Muscle layer of duodenum (tissue), 2 donors: ENCODE measurements at regions not wholly inside any gene's neighbourhood (a gene's known extent, or its start where the extent isn't known, plus 50 kb on each side); places are given as distances from the start of the nearest gene placed in this dataset.

Experiments used
- H3K27ac ChIP-seq: one replicate; pipeline ENCODE4 v1.7.0; 2013; ENCODE audit warnings: mild to moderate bottlenecking, low read length
- H3K27me3 ChIP-seq: one replicate; pipeline ENCODE4 v1.7.0; 2013; ENCODE audit warnings: low read depth, mild to moderate bottlenecking, control low read depth, low read length
- H3K36me3 ChIP-seq, 2 donors: one replicate each; pipeline ENCODE4 v1.7.0; 2013; ENCODE audit warnings: low read length in 2 of 2, control low read depth in 1 of 2, mild to moderate bottlenecking in 1 of 2; ENCODE audit not compliant: insufficient read depth in 2 of 2, control insufficient read depth in 1 of 2
- H3K4me1 ChIP-seq, 2 donors: one replicate each; pipeline ENCODE4 v1.7.0; 2013; ENCODE audit warnings: low read length in 2 of 2, mild to moderate bottlenecking in 2 of 2, control low read depth in 1 of 2, moderate library complexity in 1 of 2; ENCODE audit not compliant: insufficient read depth in 2 of 2, control insufficient read depth in 1 of 2
- H3K4me3 ChIP-seq, 2 donors: one replicate each; pipeline ENCODE4 v1.7.0; 2013; ENCODE audit warnings: low read length in 2 of 2, low read depth in 1 of 2, mild to moderate bottlenecking in 1 of 2
- H3K9me3 ChIP-seq, 2 donors: one replicate each; pipeline ENCODE4 v1.7.0; 2013; ENCODE audit warnings: low read length in 2 of 2, control low read depth in 1 of 2, mild to moderate bottlenecking in 1 of 2; ENCODE audit not compliant: control insufficient read depth in 1 of 2
- donor health status: healthy.

DNA sequence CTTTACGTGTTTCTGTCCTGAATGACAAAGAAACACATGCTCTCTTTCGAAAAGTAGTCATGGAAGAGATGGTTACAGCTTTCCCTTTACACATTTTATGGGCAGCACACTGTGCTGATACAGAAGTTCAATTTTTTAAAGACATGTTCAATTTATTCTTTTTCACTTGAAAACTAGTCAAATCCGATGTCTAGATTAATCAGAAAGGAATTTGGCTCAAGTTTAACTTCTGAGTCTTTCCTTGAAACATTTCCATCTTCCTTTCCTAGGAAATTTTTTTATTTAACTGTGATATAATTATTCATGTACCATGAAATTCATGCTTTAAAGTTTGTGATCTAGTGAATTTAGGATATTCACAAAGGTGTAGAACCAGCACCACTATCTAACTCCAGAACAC lies 360.1 kb downstream of the TNS3 start:
- no peak overlapping the region for H3K27ac ChIP-seq
- no peaks in the 10 kb centered on the region for H3K9me3 ChIP-seq
- H3K27me3 ChIP-seq, result no peaks in the 10 kb centered on the region
- no peak overlapping the region for H3K4me3 ChIP-seq
- H3K4me1 ChIP-seq, result no peaks in the 10 kb centered on the region
- H3K36me3 ChIP-seq, result no peaks in the 10 kb centered on the region

- H3K36me3 ChIP-seq, result no peaks in the 10 kb centered on the region
- no peaks in the 10 kb centered on the region for H3K4me1 ChIP-seq
- no peaks in the 10 kb centered on the region for H3K9me3 ChIP-seq
- no peak overlapping the region for H3K27ac ChIP-seq
- no peaks in the 10 kb centered on the region for H3K27me3 ChIP-seq
- no peak overlapping the region for H3K4me3 ChIP-seq
These were observed 363.3 kb downstream of the TNS3 start for GRCh38 chr7:47218378-47219176.

GRCh38 chr7:47217570-47218360 lies 364.1 kb downstream of the TNS3 start:
- Histone ChIP-seq H3K27ac (no peak overlapping the region), H3K36me3 (no peaks in the 10 kb centered on the region), H3K27me3 (no peaks in the 10 kb centered on the region), H3K9me3 (no peaks in the 10 kb centered on the region), H3K4me1 (no peaks in the 10 kb centered on the region), H3K4me3 (no peak overlapping the region)

DNA sequence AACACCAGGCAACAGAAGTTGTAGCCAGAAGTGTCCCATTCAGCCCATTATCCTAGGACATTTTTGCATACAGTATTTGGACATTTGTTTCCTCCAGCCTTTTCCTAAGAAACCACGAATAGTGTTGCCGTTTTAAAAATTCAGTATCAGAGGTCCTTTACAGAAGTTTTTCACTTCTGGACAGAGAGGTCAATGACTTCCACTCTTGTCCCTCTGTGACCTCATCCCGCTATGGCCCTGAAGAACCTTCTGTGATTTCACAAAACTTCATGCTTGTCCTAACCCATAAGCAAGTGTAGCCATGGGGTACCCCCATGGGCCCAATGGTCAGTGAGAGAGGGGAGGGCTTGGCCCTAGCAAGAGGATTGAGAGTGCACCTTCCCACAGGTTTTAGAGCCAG lies 364.8 kb downstream of the TNS3 start:
- H3K27ac ChIP-seq, result no peak overlapping the region
- no peak overlapping the region for H3K4me3 ChIP-seq
- H3K27me3 ChIP-seq, result no peaks in the 10 kb centered on the region
- H3K4me1 ChIP-seq, result no peaks in the 10 kb centered on the region
- H3K36me3 ChIP-seq, result no peaks in the 10 kb centered on the region
- no peaks in the 10 kb centered on the region for H3K9me3 ChIP-seq

DNA sequence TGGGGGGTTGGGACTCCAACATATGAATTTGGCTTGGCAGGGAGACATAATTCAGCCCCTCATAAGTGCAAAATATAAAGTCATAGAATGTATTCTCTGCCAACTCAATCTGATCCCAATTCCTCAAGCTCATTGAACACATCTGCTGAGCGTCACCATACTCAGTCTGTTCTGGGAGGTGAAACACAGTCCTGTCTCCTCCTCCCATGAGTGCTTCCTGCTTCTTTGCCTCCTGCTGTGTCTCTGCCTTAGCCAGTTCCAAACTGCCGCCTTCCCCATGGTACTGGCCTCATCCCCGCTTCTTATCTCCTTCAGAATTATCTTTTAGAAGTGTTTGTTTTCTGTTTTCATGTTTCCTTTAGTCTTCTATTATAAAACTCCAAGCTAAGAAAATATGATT lies 365.5 kb downstream of the TNS3 start:
- Histone ChIP-seq H3K36me3 (no peaks in the 10 kb centered on the region), H3K4me1 (no peaks in the 10 kb centered on the region), H3K27me3 (no peaks in the 10 kb centered on the region), H3K9me3 (no peaks in the 10 kb centered on the region), H3K4me3 (no peak overlapping the region), H3K27ac (no peak overlapping the region)

DNA sequence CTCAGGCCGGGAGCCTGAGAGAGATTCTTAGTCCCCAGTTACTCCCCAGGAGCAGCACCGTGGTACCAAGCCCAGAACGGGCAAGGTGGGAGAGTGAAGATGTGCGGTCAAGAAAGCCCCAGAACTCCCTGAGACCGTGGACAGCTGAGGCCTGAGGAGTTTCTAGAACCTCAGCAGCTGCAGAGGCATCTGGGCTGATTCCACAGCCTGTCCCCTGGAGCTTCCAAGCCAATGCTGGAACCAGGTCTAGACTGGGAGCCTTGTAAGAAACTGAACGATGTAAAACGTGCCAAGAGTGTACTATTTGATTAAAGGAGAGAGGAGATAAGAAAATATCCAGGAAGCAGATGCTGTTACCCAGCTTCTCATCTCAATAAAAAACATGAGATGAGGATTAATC lies 366.3 kb downstream of the TNS3 start:
- no peak overlapping the region for H3K27ac ChIP-seq
- no peaks in the 10 kb centered on the region for H3K36me3 ChIP-seq
- H3K4me1 ChIP-seq, result no peaks in the 10 kb centered on the region
- H3K4me3 ChIP-seq, result no peak overlapping the region
- peaks cover 0 to under 1% of the 10 kb centered on the region in 2 donors for H3K9me3 ChIP-seq
- no peaks in the 10 kb centered on the region for H3K27me3 ChIP-seq

- Histone ChIP-seq H3K4me1 (no peaks in the 10 kb centered on the region), H3K4me3 (no peak overlapping the region), H3K27ac (no peak overlapping the region), H3K36me3 (no peaks in the 10 kb centered on the region), H3K27me3 (no peaks in the 10 kb centered on the region), H3K9me3 (peaks cover 0 to 7% of the 10 kb centered on the region in 2 donors)
These were observed 366.9 kb downstream of the TNS3 start for GRCh38 chr7:47215049-47215448.

GRCh38 chr7:47213276-47213675 lies 368.6 kb downstream of the TNS3 start:
- Histone ChIP-seq H3K4me3 (no peak overlapping the region), H3K27me3 (no peaks in the 10 kb centered on the region), H3K36me3 (no peaks in the 10 kb centered on the region), H3K4me1 (no peaks in the 10 kb centered on the region), H3K9me3 (peaks cover 0 to 8% of the 10 kb centered on the region in 2 donors), H3K27ac (no peak overlapping the region)

- Histone ChIP-seq H3K4me3 (no peak overlapping the region), H3K4me1 (no peaks in the 10 kb centered on the region), H3K36me3 (no peaks in the 10 kb centered on the region), H3K27ac (no peak overlapping the region), H3K9me3 (peaks cover 0 to 8% of the 10 kb centered on the region in 2 donors), H3K27me3 (no peaks in the 10 kb centered on the region)
These were observed 370.4 kb downstream of the TNS3 start for GRCh38 chr7:47211519-47211973.

- H3K27ac ChIP-seq, result no peak overlapping the region
- H3K36me3 ChIP-seq, result no peaks in the 10 kb centered on the region
- H3K4me1 ChIP-seq, result no peaks in the 10 kb centered on the region
- H3K27me3 ChIP-seq, result no peaks in the 10 kb centered on the region
- H3K9me3 ChIP-seq, result peaks cover 0 to 8% of the 10 kb centered on the region in 2 donors
- H3K4me3 ChIP-seq, result no peak overlapping the region
These were observed 371.5 kb downstream of the TNS3 start for GRCh38 chr7:47210281-47210854.

DNA sequence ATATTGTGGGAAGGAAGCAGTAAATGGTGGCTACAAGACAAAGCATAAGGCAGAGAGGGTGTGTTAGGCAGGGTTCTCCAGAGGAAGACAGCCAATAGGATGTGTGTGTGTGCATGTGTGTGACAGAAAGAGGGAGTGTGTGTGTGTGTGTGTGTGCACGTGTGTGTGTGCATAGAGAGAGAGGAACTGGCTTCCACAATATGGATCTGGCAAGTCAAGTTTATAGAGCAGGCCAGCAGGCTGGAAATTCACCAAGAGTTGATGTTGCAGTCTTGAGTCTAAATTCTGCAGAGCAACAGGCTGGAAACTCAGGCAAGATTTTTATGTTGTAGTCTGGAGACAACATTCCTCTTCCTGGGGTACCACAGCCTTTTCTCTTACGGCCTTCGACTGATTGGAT lies 374.0 kb downstream of the TNS3 start:
- Histone ChIP-seq H3K27ac (no peak overlapping the region), H3K4me1 (no peaks in the 10 kb centered on the region), H3K36me3 (no peaks in the 10 kb centered on the region), H3K9me3 (peaks cover 0 to 8% of the 10 kb centered on the region in 2 donors), H3K4me3 (no peak overlapping the region), H3K27me3 (no peaks in the 10 kb centered on the region)
